ENCODE measurements at regions not wholly inside any gene's neighbourhood (a gene's known extent, or its start where the extent isn't known, plus 50 kb on each side); places are given as distances from the start of the nearest gene placed in this dataset.

DNA sequence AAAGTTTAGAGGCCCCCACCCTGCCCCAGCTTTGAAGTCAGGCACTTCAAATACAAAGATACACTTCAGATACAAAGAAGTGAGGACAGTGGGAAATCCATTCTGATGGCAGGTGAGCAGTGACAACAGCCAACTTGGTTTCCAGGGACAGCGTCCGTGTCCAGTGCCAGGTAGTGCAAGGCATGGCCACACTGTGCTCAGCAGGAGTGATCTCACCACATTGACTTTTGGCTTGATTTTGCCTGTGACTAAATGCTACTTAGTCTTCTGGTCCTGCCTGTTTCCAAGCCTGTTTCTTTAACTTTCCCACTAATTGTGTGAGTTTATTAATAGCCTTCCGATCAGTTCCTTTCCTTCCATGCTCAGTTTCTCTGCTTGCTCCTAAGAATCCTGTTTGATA, 72.6 kb upstream of the PALM2AKAP2 start:
- no TSS peak for BruUV-seq (replicated peaks)
- Histone ChIP-seq H3K4me1 (ENCODE audit: insufficient read depth, low read length, poor library complexity, severe bottlenecking) (no peaks in the 10 kb centered on the region), H2AFZ (ENCODE audit: low read length) (no peak overlapping the region), H3K9me3 (ENCODE audit: low read length) (no peaks in the 10 kb centered on the region), H3K36me3 (ENCODE audit: insufficient read depth, low read length) (no peaks in the 10 kb centered on the region), H3K27ac (ENCODE audit: low read depth, low read length, poor library complexity, severe bottlenecking) (no peak overlapping the region), H3K79me2 (ENCODE audit: insufficient read depth, low read depth, low read length) (no peaks in the 10 kb centered on the region), H3K9me2 (ENCODE audit: insufficient read depth, low read length) (no peaks in the 10 kb centered on the region), H4K20me1 (ENCODE audit: insufficient read depth, low read length) (no peaks in the 10 kb centered on the region), H3K4me3 (ENCODE audit: low read depth, low read length, poor library complexity, severe bottlenecking) (no peak overlapping the region), H3K4me2 (ENCODE audit: low read length) (no peak overlapping the region)
- TF ChIP-seq, protein P1, sequence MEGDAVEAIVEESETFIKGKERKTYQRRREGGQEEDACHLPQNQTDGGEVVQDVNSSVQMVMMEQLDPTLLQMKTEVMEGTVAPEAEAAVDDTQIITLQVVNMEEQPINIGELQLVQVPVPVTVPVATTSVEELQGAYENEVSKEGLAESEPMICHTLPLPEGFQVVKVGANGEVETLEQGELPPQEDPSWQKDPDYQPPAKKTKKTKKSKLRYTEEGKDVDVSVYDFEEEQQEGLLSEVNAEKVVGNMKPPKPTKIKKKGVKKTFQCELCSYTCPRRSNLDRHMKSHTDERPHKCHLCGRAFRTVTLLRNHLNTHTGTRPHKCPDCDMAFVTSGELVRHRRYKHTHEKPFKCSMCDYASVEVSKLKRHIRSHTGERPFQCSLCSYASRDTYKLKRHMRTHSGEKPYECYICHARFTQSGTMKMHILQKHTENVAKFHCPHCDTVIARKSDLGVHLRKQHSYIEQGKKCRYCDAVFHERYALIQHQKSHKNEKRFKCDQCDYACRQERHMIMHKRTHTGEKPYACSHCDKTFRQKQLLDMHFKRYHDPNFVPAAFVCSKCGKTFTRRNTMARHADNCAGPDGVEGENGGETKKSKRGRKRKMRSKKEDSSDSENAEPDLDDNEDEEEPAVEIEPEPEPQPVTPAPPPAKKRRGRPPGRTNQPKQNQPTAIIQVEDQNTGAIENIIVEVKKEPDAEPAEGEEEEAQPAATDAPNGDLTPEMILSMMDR (conservative IDR thresholded peaks at IDR 0.05; ENCODE audit: low read length) = no peak
- no peak for TF ChIP-seq EZH2phosphoT487 (IDR thresholded peaks at IDR 0.05; ENCODE audit: borderline replicate concordance, low read depth, low read length)
- intact Hi-C loops (cut with micrococcal nuclease; ENCODE audit: unreplicated experiment) = loop anchor here (10.0 kb wide), 1 partner anchor 517 kb away; no protein-coding TSS in a partner anchor
- DNase-seq (ENCODE audit: low spot score) = no peak
- ChIA-PET POLR2A (no interaction called here), CTCF (ENCODE audit: unreplicated experiment) (no interaction called here)

DNA sequence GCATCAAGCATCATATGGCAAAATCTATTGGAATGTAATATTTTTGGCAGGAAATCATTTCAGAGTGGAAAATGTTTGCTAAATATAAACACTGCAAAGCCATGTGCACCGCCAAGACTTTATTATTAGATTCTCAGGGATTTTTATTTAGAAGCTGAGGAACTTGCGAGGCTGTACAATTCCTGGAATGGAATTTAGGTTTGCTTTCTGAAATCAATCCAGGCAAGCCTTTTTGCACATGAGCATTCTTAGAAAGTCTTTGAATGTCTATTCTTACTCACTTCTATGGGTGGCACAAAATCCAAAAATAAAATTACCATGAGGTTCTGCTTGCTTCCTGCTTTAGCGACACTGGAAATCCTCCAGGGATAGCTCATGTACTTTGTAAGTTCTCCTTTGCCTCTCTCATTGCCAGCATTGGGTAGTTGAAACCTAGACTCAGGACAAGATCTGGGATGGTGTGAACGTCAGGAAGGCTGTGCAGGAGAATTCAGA, 71.5 kb upstream of the PALM2AKAP2 start:
- no peak overlapping the region for H2AFZ ChIP-seq (ENCODE audit: low read length)
- H3K4me1 ChIP-seq (ENCODE audit: insufficient read depth, low read length, poor library complexity, severe bottlenecking) = no peaks in the 10 kb centered on the region
- H3K4me2 ChIP-seq (ENCODE audit: low read length) = no peak overlapping the region
- no peaks in the 10 kb centered on the region for H3K79me2 ChIP-seq (ENCODE audit: insufficient read depth, low read depth, low read length)
- intact Hi-C loops (cut with micrococcal nuclease; ENCODE audit: unreplicated experiment) = loop anchor here (10.0 kb wide), 1 partner anchor 516 kb away; no protein-coding TSS in a partner anchor
- POLR2A ChIA-PET = no interaction called here
- no peak overlapping the region for H3K27ac ChIP-seq (ENCODE audit: low read depth, low read length, poor library complexity, severe bottlenecking)
- DNase-seq (ENCODE audit: low spot score) = no peak
- CTCF ChIA-PET (ENCODE audit: unreplicated experiment) = no interaction called here
- no peaks in the 10 kb centered on the region for H4K20me1 ChIP-seq (ENCODE audit: insufficient read depth, low read length)
- no peaks in the 10 kb centered on the region for H3K9me3 ChIP-seq (ENCODE audit: low read length)
- H3K4me3 ChIP-seq (ENCODE audit: low read depth, low read length, poor library complexity, severe bottlenecking) = no peak overlapping the region
- H3K9me2 ChIP-seq (ENCODE audit: insufficient read depth, low read length) = no peaks in the 10 kb centered on the region
- no TSS peak for BruUV-seq (replicated peaks)
- TF ChIP-seq, protein P1 (conservative IDR thresholded peaks at IDR 0.05; ENCODE audit: low read length) = no peak
- TF ChIP-seq EZH2phosphoT487 (IDR thresholded peaks at IDR 0.05; ENCODE audit: borderline replicate concordance, low read depth, low read length) = no peak
- no peaks in the 10 kb centered on the region for H3K36me3 ChIP-seq (ENCODE audit: insufficient read depth, low read length)

DNA sequence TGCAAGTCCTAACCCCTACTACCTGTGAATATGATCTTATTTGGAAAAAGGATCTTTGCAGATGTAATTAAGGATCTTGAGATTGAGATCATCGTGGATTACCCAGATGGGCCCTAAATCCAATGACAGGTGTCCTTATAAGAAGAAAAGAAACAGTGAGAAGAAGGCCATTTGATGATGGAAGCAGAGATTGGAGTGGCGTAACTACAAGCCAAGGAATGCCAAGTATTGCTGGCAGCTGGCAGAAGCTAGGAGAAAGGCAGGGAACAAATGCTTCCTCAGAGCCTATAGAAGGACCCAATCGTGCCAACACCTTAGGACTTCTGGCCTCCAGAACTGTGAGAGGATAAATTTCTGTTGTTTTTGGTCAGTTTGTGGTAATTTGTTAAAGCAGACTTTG, 70.1 kb upstream of the PALM2AKAP2 start:
- CTCF ChIA-PET (ENCODE audit: unreplicated experiment) = no interaction called here
- Histone ChIP-seq H3K4me1 (ENCODE audit: insufficient read depth, low read length, poor library complexity, severe bottlenecking) (no peaks in the 10 kb centered on the region), H3K36me3 (ENCODE audit: insufficient read depth, low read length) (no peaks in the 10 kb centered on the region), H2AFZ (ENCODE audit: low read length) (no peak overlapping the region), H4K20me1 (ENCODE audit: insufficient read depth, low read length) (no peaks in the 10 kb centered on the region), H3K9me3 (ENCODE audit: low read length) (no peaks in the 10 kb centered on the region), H3K4me2 (ENCODE audit: low read length) (no peak overlapping the region), H3K4me3 (ENCODE audit: low read depth, low read length, poor library complexity, severe bottlenecking) (no peak overlapping the region), H3K9me2 (ENCODE audit: insufficient read depth, low read length) (no peaks in the 10 kb centered on the region), H3K79me2 (ENCODE audit: insufficient read depth, low read depth, low read length) (no peaks in the 10 kb centered on the region), H3K27ac (ENCODE audit: low read depth, low read length, poor library complexity, severe bottlenecking) (no peak overlapping the region)
- BruUV-seq (replicated peaks) = no TSS peak
- DNase-seq (ENCODE audit: low spot score) = no peak
- TF ChIP-seq, protein P1 (conservative IDR thresholded peaks at IDR 0.05; ENCODE audit: low read length) = no peak
- POLR2A ChIA-PET = no interaction called here
- intact Hi-C loops (cut with micrococcal nuclease; ENCODE audit: unreplicated experiment) = loop anchor here (10.0 kb wide), 1 partner anchor 515 kb away; no protein-coding TSS in a partner anchor
